H1 (cell line): ENCODE measurements at regions not wholly inside any gene's neighbourhood (a gene's known extent, or its start where the extent isn't known, plus 50 kb on each side); places are given as distances from the start of the nearest gene placed in this dataset.

Experiments used
- CTCF ChIA-PET: fragments of 300-600 bp; sonication (Branson Sonifier 250); formaldehyde crosslinking; loops from one replicate; lab custom pipeline; 2021; ENCODE audit not compliant: partially characterized antibody; lab: Charles Lee
- POLR2A ChIA-PET: fragments of 300-600 bp; sonication (Branson Sonifier 250); formaldehyde crosslinking; loops from one replicate; lab custom pipeline; 2021; ENCODE audit warnings: inconsistent platforms; ENCODE audit not compliant: partially characterized antibody; lab: Charles Lee
- DNase-seq, 2 experiments: peaks; one replicate each; pipeline versions ENCODE4 v3.0.0 to v3.0.0-alpha.2; 2010 to 2022; ENCODE audit warnings: low spot score in 2 of 2, low read depth in 1 of 2, mixed read lengths in 1 of 2
- FAIRE-seq: peaks from 2 replicates; lab custom pipeline; 2011; peaks lifted over from hg19 to GRCh38; lab: Jason Lieb, UNC
- H2AFZ ChIP-seq: 2 replicates; pipeline ENCODE4 v1.8.1; 2012; ENCODE audit warnings: low read length, inconsistent platforms
- H2AK5ac ChIP-seq: 2 replicates; pipeline ENCODE4 v1.6.1; 2013; ENCODE audit warnings: low read depth, low read length
- H2BK120ac ChIP-seq: replicated peaks from 2 replicates; pipeline ENCODE3; 2013; ENCODE audit warnings: low read depth, low read length, inconsistent platforms
- H2BK12ac ChIP-seq: 2 replicates; pipeline ENCODE4 v1.6.1; 2013; ENCODE audit warnings: low read depth, low read length
- H2BK15ac ChIP-seq: 2 replicates; pipeline ENCODE4 v1.6.1; 2013; ENCODE audit warnings: low read length
- H2BK20ac ChIP-seq: 2 replicates; pipeline ENCODE4 v1.6.1; 2013; ENCODE audit warnings: low read length
- H2BK5ac ChIP-seq: 2 replicates; pipeline ENCODE4 v1.6.1; 2013; ENCODE audit warnings: low read depth, low read length
- H3K14ac ChIP-seq: 2 replicates; pipeline ENCODE4 v1.6.1; 2013; ENCODE audit warnings: inconsistent platforms; ENCODE audit not compliant: insufficient read length
- H3K18ac ChIP-seq: 2 replicates; pipeline ENCODE4 v1.6.1; 2013; ENCODE audit warnings: low read length; ENCODE audit errors: extremely low read depth
- H3K23ac ChIP-seq: 2 replicates; pipeline ENCODE4 v1.6.1; 2013; ENCODE audit warnings: inconsistent platforms; ENCODE audit not compliant: insufficient read length
- H3K23me2 ChIP-seq: 2 replicates; pipeline ENCODE4 v1.6.1; 2013; ENCODE audit warnings: low read depth, low read length
- H3K27ac ChIP-seq: 2 replicates; pipeline ENCODE4 v1.6.1; 2011; ENCODE audit warnings: low read depth, low read length, inconsistent platforms
- H3K27me3 ChIP-seq, 4 experiments: replicated peaks in 1 of 4; 1 replicate in 1 of 4; 2 replicates in 3 of 4; pipeline versions ENCODE4 v1.6.1 to v1.8.1; 2011 to 2013; ENCODE audit warnings: low read length in 3 of 4, mild to moderate bottlenecking in 3 of 4, inconsistent platforms in 2 of 4, mixed read lengths in 2 of 4, moderate library complexity in 1 of 4; ENCODE audit not compliant: control insufficient read depth in 3 of 4, insufficient read depth in 3 of 4; ENCODE audit errors: extremely low read depth in 1 of 4
- H3K36me3 ChIP-seq, 4 experiments: 2 replicates each; pipeline versions ENCODE4 v1.6.1 to v1.8.1; 2011 to 2013; ENCODE audit warnings: mild to moderate bottlenecking in 4 of 4, low read length in 3 of 4, moderate library complexity in 2 of 4, control low read depth in 1 of 4, inconsistent platforms in 1 of 4; ENCODE audit not compliant: insufficient read depth in 4 of 4, control insufficient read depth in 2 of 4
- H3K4ac ChIP-seq: replicated peaks from 2 replicates; pipeline ENCODE3; 2013; ENCODE audit warnings: low read length, low read depth, mixed read lengths, inconsistent platforms; ENCODE audit not compliant: insufficient read length
- H3K4me1 ChIP-seq, 4 experiments: replicated peaks in 1 of 4; 1 replicate in 1 of 4; 2 replicates in 3 of 4; pipeline versions ENCODE4 v1.6.1 to v1.8.1; 2011 to 2013; ENCODE audit warnings: low read length in 3 of 4, inconsistent platforms in 2 of 4, mixed read lengths in 1 of 4; ENCODE audit not compliant: insufficient read depth in 4 of 4, control insufficient read depth in 3 of 4
- H3K4me2 ChIP-seq, 2 experiments: 2 replicates each; pipeline versions ENCODE4 v1.6.1 to v1.8.1; 2011 to 2013; ENCODE audit warnings: low read depth in 2 of 2, low read length in 2 of 2, control low read depth in 1 of 2, inconsistent platforms in 1 of 2, mild to moderate bottlenecking in 1 of 2; ENCODE audit not compliant: insufficient read depth in 1 of 2
- H3K4me3 ChIP-seq, 4 experiments: fragments of 200-600, 300-600 bp in 1 of 4; sonication (generic), shearing (Covaris generic), sonication (Bioruptor Twin) in 1 of 4; 2 replicates each; pipeline versions ENCODE4 v1.5.1 to v1.8.1; 2011 to 2016; ENCODE audit warnings: low read length in 4 of 4, low read depth in 3 of 4, control low read depth in 2 of 4, inconsistent platforms in 2 of 4, mild to moderate bottlenecking in 2 of 4, mixed read lengths in 1 of 4, moderate library complexity in 1 of 4; ENCODE audit not compliant: insufficient read depth in 2 of 4; ENCODE audit errors: extremely low read depth in 1 of 4
- H3K56ac ChIP-seq: replicated peaks from 2 replicates; pipeline ENCODE3; 2013; ENCODE audit warnings: low read depth, mild to moderate bottlenecking, mixed read lengths, low read length, inconsistent platforms; ENCODE audit not compliant: insufficient read length
- H3K79me1 ChIP-seq: 2 replicates; pipeline ENCODE4 v1.6.1; 2013; ENCODE audit warnings: low read depth, low read length, control low read depth
- H3K79me2 ChIP-seq, 2 experiments: 2 replicates each; pipeline versions ENCODE4 v1.6.1 to v1.8.1; 2012 to 2013; ENCODE audit warnings: low read length in 2 of 2, mild to moderate bottlenecking in 2 of 2, inconsistent platforms in 1 of 2; ENCODE audit not compliant: insufficient read depth in 2 of 2, control insufficient read depth in 1 of 2
- H3K9ac ChIP-seq, 4 experiments: replicated peaks in 1 of 4; 1 replicate in 1 of 4; 2 replicates in 3 of 4; pipeline versions ENCODE4 v1.6.1 to v1.8.1; 2011 to 2013; ENCODE audit warnings: low read depth in 3 of 4, low read length in 3 of 4, control low read depth in 2 of 4, mild to moderate bottlenecking in 2 of 4, moderate library complexity in 2 of 4, inconsistent platforms in 1 of 4; ENCODE audit errors: extremely low read depth in 1 of 4
- H3K9me3 ChIP-seq, 2 experiments: 2 replicates each; pipeline versions ENCODE4 v1.6.1 to v1.8.1; 2012 to 2013; ENCODE audit warnings: mild to moderate bottlenecking in 2 of 2, moderate library complexity in 2 of 2, control low read depth in 1 of 2, inconsistent platforms in 1 of 2, low read depth in 1 of 2, low read length in 1 of 2, mixed read lengths in 1 of 2; ENCODE audit not compliant: insufficient read depth in 2 of 2
- H4K20me1 ChIP-seq, 2 experiments: replicated peaks in 1 of 2; 2 replicates each; pipeline versions ENCODE3 to v1.8.1; 2011 to 2013; ENCODE audit warnings: inconsistent platforms in 2 of 2, low read length in 2 of 2, mild to moderate bottlenecking in 1 of 2; ENCODE audit not compliant: insufficient read depth in 2 of 2, control insufficient read depth in 1 of 2
- H4K5ac ChIP-seq: 2 replicates; pipeline ENCODE4 v1.6.1; 2013; ENCODE audit warnings: low read length, low read depth, mixed read lengths, inconsistent platforms; ENCODE audit not compliant: insufficient read length
- H4K8ac ChIP-seq: 2 replicates; pipeline ENCODE4 v1.8.0; 2013; ENCODE audit warnings: mild to moderate bottlenecking, moderate library complexity, low read length, inconsistent platforms; ENCODE audit not compliant: insufficient read depth; ENCODE audit errors: extremely low read depth
- H4K91ac ChIP-seq: replicated peaks from 2 replicates; pipeline ENCODE3; 2013; ENCODE audit warnings: low read length, mixed read lengths, inconsistent platforms; ENCODE audit not compliant: insufficient read length
- CEBPB ChIP-seq: IDR thresholded peaks from 2 replicates; pipeline ENCODE4 v1.6.1; 2012; ENCODE audit warnings: low read depth, low read length
- CHD1 ChIP-seq: IDR thresholded peaks from 2 replicates; pipeline ENCODE4 v1.6.1; 2012; ENCODE audit warnings: low read depth, low read length, improper control_type of control experiment
- GTF2F1 ChIP-seq: IDR thresholded peaks from 2 replicates; pipeline ENCODE4 v1.6.1; 2012; ENCODE audit warnings: low read depth, low read length, improper control_type of control experiment, borderline replicate concordance
- KDM1A ChIP-seq: fragments of 200-600, 300-600 bp; sonication (generic); IDR thresholded peaks from 2 replicates; pipeline ENCODE4 v1.7.1; 2016; ENCODE audit warnings: mild to moderate bottlenecking, low read length, borderline replicate concordance
- NANOG ChIP-seq: IDR thresholded peaks from 2 replicates; pipeline ENCODE4 v1.6.1; 2011; ENCODE audit warnings: low read length, low read depth, mild to moderate bottlenecking, inconsistent platforms; ENCODE audit not compliant: insufficient read depth, poor library complexity, severe bottlenecking
- POU5F1 ChIP-seq: IDR thresholded peaks from 2 replicates; pipeline ENCODE4 v1.6.1; 2011; ENCODE audit warnings: low read depth, mild to moderate bottlenecking, low read length, moderate library complexity
- SIN3A ChIP-seq, 2 experiments: IDR thresholded peaks in 1 of 2; conservative IDR thresholded peaks in 1 of 2; 2 replicates each; pipeline ENCODE4 v1.6.1; 2011 to 2012; ENCODE audit warnings: low read length in 2 of 2, improper control_type of control experiment in 1 of 2, low read depth in 1 of 2, mild to moderate bottlenecking in 1 of 2
- SIRT6 ChIP-seq: IDR thresholded peaks from one replicate; pipeline ENCODE4 v1.7.1; 2012; ENCODE audit warnings: low read length, inconsistent platforms
- SP1 ChIP-seq: IDR thresholded peaks from 2 replicates; pipeline ENCODE4 v1.6.1; 2011; ENCODE audit warnings: low read depth, low read length
- WGBS, 2 experiments: shearing (Covaris generic) in 1 of 2; methylation state at CpG; one replicate each; pipeline versions ENCODE4 v1.1.6 to v1.1.7; 2013 to 2015; ENCODE audit warnings: low lambda C conversion rate in 2 of 2, mixed read lengths in 2 of 2, inconsistent platforms in 1 of 2, low coverage in 1 of 2, missing lambda C conversion rate in 1 of 2; ENCODE audit not compliant: insufficient replicate concordance in 2 of 2, insufficient coverage in 1 of 2, insufficient read length in 1 of 2; ENCODE audit errors: extremely low coverage in 1 of 2, missing lambda C conversion rate in 1 of 2; 5-methylcytosine and 5-hydroxymethylcytosine counted together
- TF ChIP-seq, protein P1 (sequence below), 3 experiments: IDR thresholded peaks; 1 replicate in 2 of 3; 2 replicates in 1 of 3; pipeline versions ENCODE4 v1.5.1 to v1.6.1; 2011; ENCODE audit warnings: low read length in 3 of 3, mild to moderate bottlenecking in 3 of 3, inconsistent platforms in 2 of 3, low read depth in 1 of 3, moderate library complexity in 1 of 3; ENCODE audit not compliant: insufficient read depth in 1 of 3; ENCODE audit errors: control extremely low read depth in 1 of 3
- TF ChIP-seq, protein P2 (sequence below): IDR thresholded peaks from 2 replicates; pipeline ENCODE4 v1.6.1; 2012; ENCODE audit warnings: low read length, inconsistent platforms

DNA sequence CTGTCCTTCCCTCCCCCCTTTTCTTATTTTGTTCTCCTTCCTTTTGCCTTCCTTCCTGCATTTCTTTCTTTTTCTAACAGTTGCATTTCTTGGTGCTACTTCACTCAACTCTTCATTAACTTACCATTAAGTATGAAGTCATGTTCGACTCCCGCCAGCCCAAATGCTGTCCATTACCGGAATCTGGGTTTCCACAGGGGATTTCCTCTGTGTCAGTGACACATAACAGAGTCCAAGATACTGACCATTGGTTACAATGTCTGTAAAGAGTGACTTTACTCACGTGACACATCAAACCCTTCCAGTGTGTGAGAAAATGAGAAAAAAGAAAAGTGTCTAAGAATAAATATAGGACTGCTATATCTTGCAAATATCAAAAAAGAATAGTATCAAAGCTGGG is 500.0 kb upstream of the FRG1 start:
- no peaks in the 10 kb centered on the region for H3K9me3 ChIP-seq
- no peak overlapping the region for H3K9ac ChIP-seq
- H3K27ac ChIP-seq: no peak overlapping the region
- H4K8ac ChIP-seq: no peak overlapping the region
- no peak overlapping the region for H3K4me2 ChIP-seq
- no peaks in the 10 kb centered on the region for H3K27me3 ChIP-seq
- WGBS, 2 experiments: 91% methylated on average over 4 of the region's 4 CpGs; no CpG with 5 or more reads in 1 of the 2 experiments
- no peak overlapping the region for H4K5ac ChIP-seq
- POLR2A ChIA-PET: no interaction called here
- H3K23ac ChIP-seq: no peak overlapping the region
- no peaks in the 10 kb centered on the region for H3K79me2 ChIP-seq
- H2BK12ac ChIP-seq: no peak overlapping the region
- H3K18ac ChIP-seq: no peak overlapping the region
- H3K36me3 ChIP-seq: no peaks in the 10 kb centered on the region
- no peak overlapping the region for H3K56ac ChIP-seq
- H2BK15ac ChIP-seq: no peak overlapping the region
- H2BK120ac ChIP-seq: no peak overlapping the region
- no peak overlapping the region for H3K14ac ChIP-seq
- CTCF ChIA-PET: interaction anchor here (1.3 kb wide), 1 partner anchor 247 kb away, joined by 4 read pairs; no protein-coding TSS in a partner anchor
- H2BK5ac ChIP-seq: no peak overlapping the region
- no peak overlapping the region for H2BK20ac ChIP-seq
- no peak overlapping the region for H3K4ac ChIP-seq
- no peaks in the 10 kb centered on the region for H3K79me1 ChIP-seq
- no peak overlapping the region for H3K4me3 ChIP-seq
- no peak overlapping the region for H2AFZ ChIP-seq
- H4K20me1 ChIP-seq: no peaks in the 10 kb centered on the region
- no peak for DNase-seq
- no peak overlapping the region for H2AK5ac ChIP-seq
- H3K4me1 ChIP-seq: 0 out of 7 replicates have a peak, but pooled peaks cover 0 to 2% (median 0%) of the 10 kb centered on the region in 4 experiments
- no peak overlapping the region for H4K91ac ChIP-seq
- no peaks in the 10 kb centered on the region for H3K23me2 ChIP-seq
- FAIRE-seq: no peak
- no peak for TF ChIP-seq GTF2F1
- TF ChIP-seq NANOG: no peak
- TF ChIP-seq, protein P1, sequence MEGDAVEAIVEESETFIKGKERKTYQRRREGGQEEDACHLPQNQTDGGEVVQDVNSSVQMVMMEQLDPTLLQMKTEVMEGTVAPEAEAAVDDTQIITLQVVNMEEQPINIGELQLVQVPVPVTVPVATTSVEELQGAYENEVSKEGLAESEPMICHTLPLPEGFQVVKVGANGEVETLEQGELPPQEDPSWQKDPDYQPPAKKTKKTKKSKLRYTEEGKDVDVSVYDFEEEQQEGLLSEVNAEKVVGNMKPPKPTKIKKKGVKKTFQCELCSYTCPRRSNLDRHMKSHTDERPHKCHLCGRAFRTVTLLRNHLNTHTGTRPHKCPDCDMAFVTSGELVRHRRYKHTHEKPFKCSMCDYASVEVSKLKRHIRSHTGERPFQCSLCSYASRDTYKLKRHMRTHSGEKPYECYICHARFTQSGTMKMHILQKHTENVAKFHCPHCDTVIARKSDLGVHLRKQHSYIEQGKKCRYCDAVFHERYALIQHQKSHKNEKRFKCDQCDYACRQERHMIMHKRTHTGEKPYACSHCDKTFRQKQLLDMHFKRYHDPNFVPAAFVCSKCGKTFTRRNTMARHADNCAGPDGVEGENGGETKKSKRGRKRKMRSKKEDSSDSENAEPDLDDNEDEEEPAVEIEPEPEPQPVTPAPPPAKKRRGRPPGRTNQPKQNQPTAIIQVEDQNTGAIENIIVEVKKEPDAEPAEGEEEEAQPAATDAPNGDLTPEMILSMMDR (IDR thresholded peaks at IDR 0.05; ENCODE audit: control extremely low read depth in 1 of 3, insufficient read depth in 1 of 3, low read depth in 1 of 3, low read length in 3 of 3): no peak
- no peak for TF ChIP-seq SIN3A (conservative IDR thresholded peaks at IDR 0.05 in 1 of 2, IDR thresholded peaks at IDR 0.05 in 1 of 2; ENCODE audit: low read depth in 1 of 2, low read length in 2 of 2)
- no peak for TF ChIP-seq SIRT6
- no peak for TF ChIP-seq SP1
- TF ChIP-seq, protein P2, sequence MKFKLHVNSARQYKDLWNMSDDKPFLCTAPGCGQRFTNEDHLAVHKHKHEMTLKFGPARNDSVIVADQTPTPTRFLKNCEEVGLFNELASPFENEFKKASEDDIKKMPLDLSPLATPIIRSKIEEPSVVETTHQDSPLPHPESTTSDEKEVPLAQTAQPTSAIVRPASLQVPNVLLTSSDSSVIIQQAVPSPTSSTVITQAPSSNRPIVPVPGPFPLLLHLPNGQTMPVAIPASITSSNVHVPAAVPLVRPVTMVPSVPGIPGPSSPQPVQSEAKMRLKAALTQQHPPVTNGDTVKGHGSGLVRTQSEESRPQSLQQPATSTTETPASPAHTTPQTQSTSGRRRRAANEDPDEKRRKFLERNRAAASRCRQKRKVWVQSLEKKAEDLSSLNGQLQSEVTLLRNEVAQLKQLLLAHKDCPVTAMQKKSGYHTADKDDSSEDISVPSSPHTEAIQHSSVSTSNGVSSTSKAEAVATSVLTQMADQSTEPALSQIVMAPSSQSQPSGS: no peak
- TF ChIP-seq POU5F1: no peak
- no peak for TF ChIP-seq CHD1
- TF ChIP-seq KDM1A: no peak
- no peak for TF ChIP-seq CEBPB
